ENCODE measurements at regions not wholly inside any gene's neighbourhood (a gene's known extent, or its start where the extent isn't known, plus 50 kb on each side); places are given as distances from the start of the nearest gene placed in this dataset.

- no peak for TF ChIP-seq ZNF565 (CRISPR knock-in tag; conservative IDR thresholded peaks at IDR 0.05; ENCODE audit: low read depth)
- no peak for TF ChIP-seq ZC3H10 (CRISPR knock-in tag; IDR thresholded peaks at IDR 0.05)
- no peak for TF ChIP-seq BACH2 (CRISPR knock-in tag; IDR thresholded peaks at IDR 0.05; ENCODE audit: borderline replicate concordance)
- TF ChIP-seq ISL1 (CRISPR knock-in tag; IDR thresholded peaks at IDR 0.05): no peak
- TF ChIP-seq PATZ1 (CRISPR knock-in tag; IDR thresholded peaks at IDR 0.05; ENCODE audit: borderline replicate concordance): no peak
- TF ChIP-seq ZFP3 (CRISPR knock-in tag; IDR thresholded peaks at IDR 0.05): no peak
- TF ChIP-seq ARNTL (CRISPR knock-in tag; IDR thresholded peaks at IDR 0.05; ENCODE audit: borderline replicate concordance, low read depth): no peak
- TF ChIP-seq TCF4 (CRISPR knock-in tag; IDR thresholded peaks at IDR 0.05; ENCODE audit: borderline replicate concordance): no peak
- no peak for TF ChIP-seq OSR1 (CRISPR knock-in tag; IDR thresholded peaks at IDR 0.05)
Observed at GRCh38 chr5:28380167-28380566, 1341.8 kb upstream of the CDH9 start.

Data from SK-N-SH treated with all-trans-retinoic acid at 6 μM for 48 hours (cell line).